ENCODE measurements at regions not wholly inside any gene's neighbourhood (a gene's known extent, or its start where the extent isn't known, plus 50 kb on each side); places are given as distances from the start of the nearest gene placed in this dataset.

GRCh38 chr22:40111451-40111850, 66.3 kb upstream of the TNRC6B start:
- no peak overlapping the region for H3K4me3 Mint-ChIP-seq
- H3K27ac Mint-ChIP-seq, result no peak overlapping the region
- peaks cover 14% of the 10 kb centered on the region for H3K27me3 Mint-ChIP-seq (ENCODE audit: insufficient read depth)
- peaks cover 29% of the 10 kb centered on the region for H3K4me1 Mint-ChIP-seq (ENCODE audit: low read depth)
- TF ChIP-seq CTCF (IDR thresholded peaks at IDR 0.05), result no peak
- DNase-seq, result no peak
- H3K36me3 Mint-ChIP-seq (ENCODE audit: low read depth), result no peaks in the 10 kb centered on the region
- no peaks in the 10 kb centered on the region for H3K9me3 Mint-ChIP-seq

GRCh38 chr22:40112595-40112994, 65.1 kb upstream of the TNRC6B start:
- Mint-ChIP-seq H3K36me3 (ENCODE audit: low read depth) (no peaks in the 10 kb centered on the region), H3K9me3 (no peaks in the 10 kb centered on the region), H3K27me3 (ENCODE audit: insufficient read depth) (peaks cover 17% of the 10 kb centered on the region), H3K4me1 (ENCODE audit: low read depth) (peaks cover 18% of the 10 kb centered on the region), H3K27ac (no peak overlapping the region), H3K4me3 (no peak overlapping the region)
- no peak for TF ChIP-seq CTCF (IDR thresholded peaks at IDR 0.05)
- no peak for DNase-seq

DNA sequence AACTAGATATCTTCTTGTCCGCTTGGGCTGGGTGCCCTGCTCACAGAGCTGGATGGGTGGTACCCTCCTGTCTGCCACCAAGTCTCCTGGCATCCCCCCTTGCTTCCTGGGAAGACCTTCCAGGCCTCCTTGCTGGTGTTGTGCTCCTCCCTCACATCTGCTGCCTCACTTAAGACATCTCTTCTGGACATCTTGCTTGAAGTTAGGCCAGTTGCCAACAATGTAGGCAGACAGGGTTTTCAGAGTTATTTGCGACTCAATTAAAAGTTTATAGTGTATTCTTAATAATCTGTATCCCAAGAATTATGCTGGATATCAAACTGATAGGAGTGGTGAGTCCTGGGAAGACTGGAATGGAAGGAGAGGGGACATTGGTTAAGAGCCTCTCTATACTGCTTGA, 64.0 kb upstream of the TNRC6B start:
- Mint-ChIP-seq H3K27ac (no peak overlapping the region), H3K27me3 (ENCODE audit: insufficient read depth) (peaks cover 17% of the 10 kb centered on the region), H3K9me3 (no peaks in the 10 kb centered on the region), H3K4me1 (ENCODE audit: low read depth) (peaks cover 7% of the 10 kb centered on the region; the same call in 1 of the 2 replicates), H3K36me3 (ENCODE audit: low read depth) (no peaks in the 10 kb centered on the region), H3K4me3 (no peak overlapping the region)
- no peak for DNase-seq
- no peak for TF ChIP-seq CTCF (IDR thresholded peaks at IDR 0.05)

DNA sequence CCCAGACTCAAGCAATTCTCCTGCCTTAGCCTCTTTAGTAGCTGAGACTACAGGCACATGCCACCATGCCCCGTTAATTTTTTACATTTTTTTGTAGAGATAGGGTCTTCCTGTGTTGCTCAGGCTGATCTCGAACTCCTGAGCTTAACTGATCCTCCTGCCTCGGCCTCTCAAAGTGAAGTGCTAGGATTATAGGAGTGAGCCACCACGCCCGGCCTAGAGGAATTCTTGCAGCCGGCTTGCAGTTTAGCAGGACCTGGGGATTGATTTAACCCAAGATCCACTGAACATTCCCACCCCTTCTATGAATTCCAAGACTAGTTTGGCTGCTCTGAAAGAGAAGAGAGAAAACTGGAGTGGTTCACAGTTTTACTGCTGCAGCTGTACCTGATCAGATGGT, 63.3 kb upstream of the TNRC6B start:
- H3K4me1 Mint-ChIP-seq (ENCODE audit: low read depth), result peaks cover 7% of the 10 kb centered on the region; the same call in 1 of the 2 replicates
- H3K27ac Mint-ChIP-seq, result no peak overlapping the region

GRCh38 chr22:40116496-40117200, 61.1 kb upstream of the TNRC6B start:
- peaks cover 14% of the 10 kb centered on the region for H3K27me3 Mint-ChIP-seq (ENCODE audit: insufficient read depth)
- H3K27ac Mint-ChIP-seq, result no peak overlapping the region

More for the DNA sequence above, 63.3 kb upstream of the TNRC6B start:
- Mint-ChIP-seq H3K4me3 (no peak overlapping the region), H3K27me3 (ENCODE audit: insufficient read depth) (peaks cover 17% of the 10 kb centered on the region), H3K36me3 (ENCODE audit: low read depth) (no peaks in the 10 kb centered on the region), H3K9me3 (no peaks in the 10 kb centered on the region)
- no peak for TF ChIP-seq CTCF (IDR thresholded peaks at IDR 0.05)
- no peak for DNase-seq

More at GRCh38 chr22:40116496-40117200, 61.1 kb upstream of the TNRC6B start:
- Mint-ChIP-seq H3K4me1 (ENCODE audit: low read depth) (no peaks in the 10 kb centered on the region), H3K9me3 (no peaks in the 10 kb centered on the region), H3K36me3 (ENCODE audit: low read depth) (no peaks in the 10 kb centered on the region), H3K4me3 (no peak overlapping the region)
- DNase-seq, result no peak
- no peak for TF ChIP-seq CTCF (IDR thresholded peaks at IDR 0.05)
